ENCODE measurements at regions not wholly inside any gene's neighbourhood (a gene's known extent, or its start where the extent isn't known, plus 50 kb on each side); places are given as distances from the start of the nearest gene placed in this dataset.

DNA sequence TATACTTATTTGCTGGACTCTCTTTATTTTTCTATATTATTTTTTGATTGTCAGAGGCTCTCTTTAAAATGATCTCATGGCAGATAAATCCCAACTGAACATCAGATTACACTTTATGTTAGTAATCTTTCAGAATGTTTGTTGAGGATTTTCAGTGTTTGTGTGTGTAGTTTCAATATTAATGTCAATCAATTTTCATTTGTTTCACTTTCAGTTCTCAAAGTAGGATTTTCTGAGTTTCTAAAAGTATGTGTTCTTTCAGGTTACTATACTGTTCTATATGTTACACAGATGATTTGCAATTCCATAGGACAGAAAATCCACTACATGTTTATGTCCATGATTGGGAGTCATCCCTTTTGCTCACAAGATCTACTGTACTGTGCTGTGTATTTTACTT is 311.9 kb upstream of the POT1 start:
- POLR2A ChIA-PET = no interaction called here
- Histone ChIP-seq H3K27me3 (ENCODE audit: control insufficient read depth, insufficient read depth, low read length) (no peaks in the 10 kb centered on the region), H3K4me3 (ENCODE audit: low read depth, low read length) (no peak overlapping the region), H3K36me3 (ENCODE audit: control insufficient read depth, insufficient read depth, low read length) (no peaks in the 10 kb centered on the region)
- CTCF ChIA-PET = interaction anchor here (0.6 kb wide), 1 partner anchor 206 kb away, joined by 3 read pairs; no protein-coding TSS in a partner anchor
- no peak for TF ChIP-seq CTCF (IDR thresholded peaks at IDR 0.05; ENCODE audit: insufficient read depth, low read depth, low read length)
- DNase-seq (ENCODE audit: low read depth) = no peak

- CTCF ChIA-PET = no interaction called here
- no peak for DNase-seq (ENCODE audit: low read depth)
- Histone ChIP-seq H3K27me3 (ENCODE audit: control insufficient read depth, insufficient read depth, low read length) (no peaks in the 10 kb centered on the region), H3K36me3 (ENCODE audit: control insufficient read depth, insufficient read depth, low read length) (no peaks in the 10 kb centered on the region), H3K4me3 (ENCODE audit: low read depth, low read length) (no peak overlapping the region)
- no peak for TF ChIP-seq CTCF (IDR thresholded peaks at IDR 0.05; ENCODE audit: insufficient read depth, low read depth, low read length)
- POLR2A ChIA-PET = no interaction called here
Observed at GRCh38 chr7:125222596-125222995, 293.0 kb upstream of the POT1 start.

- DNase-seq (ENCODE audit: low read depth) = no peak
- Histone ChIP-seq H3K36me3 (ENCODE audit: control insufficient read depth, insufficient read depth, low read length) (no peaks in the 10 kb centered on the region), H3K27me3 (ENCODE audit: control insufficient read depth, insufficient read depth, low read length) (no peaks in the 10 kb centered on the region), H3K4me3 (ENCODE audit: low read depth, low read length) (no peak overlapping the region)
- ChIA-PET CTCF (no interaction called here), POLR2A (no interaction called here)
- TF ChIP-seq CTCF (IDR thresholded peaks at IDR 0.05; ENCODE audit: insufficient read depth, low read depth, low read length) = no peak
Observed at GRCh38 chr7:125218076-125218475, 288.5 kb upstream of the POT1 start.

- POLR2A ChIA-PET = no interaction called here
- no peak for TF ChIP-seq CTCF (IDR thresholded peaks at IDR 0.05; ENCODE audit: insufficient read depth, low read depth, low read length)
- no peaks in the 10 kb centered on the region for H3K36me3 ChIP-seq (ENCODE audit: control insufficient read depth, insufficient read depth, low read length)
- no peak for DNase-seq (ENCODE audit: low read depth)
- no peaks in the 10 kb centered on the region for H3K27me3 ChIP-seq (ENCODE audit: control insufficient read depth, insufficient read depth, low read length)
- CTCF ChIA-PET = no interaction called here
- no peak overlapping the region for H3K4me3 ChIP-seq (ENCODE audit: low read depth, low read length)
Observed at GRCh38 chr7:125201002-125201401, 271.4 kb upstream of the POT1 start.

DNA sequence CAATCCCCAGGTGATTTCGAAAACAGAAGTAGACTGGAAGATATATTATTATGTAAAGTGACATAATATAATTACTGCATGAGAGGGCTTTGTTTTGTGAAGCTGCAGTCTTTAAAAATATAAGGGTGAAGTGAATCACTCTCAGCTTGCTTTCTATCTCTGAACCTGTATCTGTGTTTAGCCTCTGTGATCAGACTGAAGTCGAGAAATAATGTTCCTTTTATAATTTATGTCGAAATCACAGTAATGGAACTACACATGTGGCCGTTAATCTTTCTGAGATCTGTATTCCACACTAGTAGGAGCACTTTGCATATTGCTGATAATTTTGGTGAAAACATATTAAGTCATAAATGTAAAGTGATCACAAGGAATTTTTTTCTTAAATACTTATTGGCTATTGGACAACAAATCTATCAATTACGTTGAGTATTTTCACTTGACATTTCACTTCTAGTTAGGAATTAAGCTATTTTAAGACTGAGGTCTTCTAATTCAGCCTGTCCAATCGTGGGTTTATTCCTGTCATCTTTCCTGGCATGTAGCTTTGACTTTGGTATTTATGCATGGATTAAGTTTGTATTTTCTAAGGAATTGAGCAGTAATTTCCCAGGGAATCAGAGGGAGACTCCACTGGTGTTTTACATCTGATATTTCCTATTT is 268.2 kb upstream of the POT1 start:
- POLR2A ChIA-PET = no interaction called here
- H3K27me3 ChIP-seq (ENCODE audit: control insufficient read depth, insufficient read depth, low read length) = no peaks in the 10 kb centered on the region
- TF ChIP-seq CTCF (IDR thresholded peaks at IDR 0.05; ENCODE audit: insufficient read depth, low read depth, low read length) = no peak
- no peaks in the 10 kb centered on the region for H3K36me3 ChIP-seq (ENCODE audit: control insufficient read depth, insufficient read depth, low read length)
- no peak overlapping the region for H3K4me3 ChIP-seq (ENCODE audit: low read depth, low read length)
- CTCF ChIA-PET = no interaction called here
- no peak for DNase-seq (ENCODE audit: low read depth)
